ENCODE measurements at regions not wholly inside any gene's neighbourhood (a gene's known extent, or its start where the extent isn't known, plus 50 kb on each side); places are given as distances from the start of the nearest gene placed in this dataset.

GRCh38 chr1:5287178-5288150, 633.1 kb downstream of the AJAP1 start:
- TF ChIP-seq, protein P1, sequence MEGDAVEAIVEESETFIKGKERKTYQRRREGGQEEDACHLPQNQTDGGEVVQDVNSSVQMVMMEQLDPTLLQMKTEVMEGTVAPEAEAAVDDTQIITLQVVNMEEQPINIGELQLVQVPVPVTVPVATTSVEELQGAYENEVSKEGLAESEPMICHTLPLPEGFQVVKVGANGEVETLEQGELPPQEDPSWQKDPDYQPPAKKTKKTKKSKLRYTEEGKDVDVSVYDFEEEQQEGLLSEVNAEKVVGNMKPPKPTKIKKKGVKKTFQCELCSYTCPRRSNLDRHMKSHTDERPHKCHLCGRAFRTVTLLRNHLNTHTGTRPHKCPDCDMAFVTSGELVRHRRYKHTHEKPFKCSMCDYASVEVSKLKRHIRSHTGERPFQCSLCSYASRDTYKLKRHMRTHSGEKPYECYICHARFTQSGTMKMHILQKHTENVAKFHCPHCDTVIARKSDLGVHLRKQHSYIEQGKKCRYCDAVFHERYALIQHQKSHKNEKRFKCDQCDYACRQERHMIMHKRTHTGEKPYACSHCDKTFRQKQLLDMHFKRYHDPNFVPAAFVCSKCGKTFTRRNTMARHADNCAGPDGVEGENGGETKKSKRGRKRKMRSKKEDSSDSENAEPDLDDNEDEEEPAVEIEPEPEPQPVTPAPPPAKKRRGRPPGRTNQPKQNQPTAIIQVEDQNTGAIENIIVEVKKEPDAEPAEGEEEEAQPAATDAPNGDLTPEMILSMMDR (IDR thresholded peaks at IDR 0.05; ENCODE audit: insufficient read depth, low read depth, low read length, missing control alignments) = no peak
- DNase-seq (ENCODE audit: low read depth) = no peak
- no peak overlapping the region for H3K4me3 ChIP-seq (ENCODE audit: low read depth, low read length)

DNA sequence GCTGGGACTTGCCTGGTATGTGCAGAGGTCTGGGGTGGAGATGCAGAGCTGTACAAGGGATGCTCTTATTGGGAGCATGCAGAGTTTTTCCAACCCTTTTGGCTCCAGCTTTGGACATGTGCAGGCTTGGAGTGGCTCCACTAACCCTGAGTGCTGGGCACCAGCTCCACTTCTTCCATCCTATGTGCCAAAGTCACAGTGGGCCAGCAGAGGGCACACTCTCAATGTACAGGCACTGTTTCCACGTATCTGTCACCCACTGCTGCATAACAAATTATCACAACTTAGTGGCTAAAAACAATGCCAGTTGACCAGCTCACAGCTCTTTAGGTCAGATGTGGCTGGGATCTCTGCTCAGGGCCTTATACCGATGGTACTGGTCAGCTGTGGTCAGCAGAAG, 631.8 kb downstream of the AJAP1 start:
- no peak overlapping the region for H3K4me3 ChIP-seq (ENCODE audit: low read depth, low read length)
- no peak for DNase-seq (ENCODE audit: low read depth)
- TF ChIP-seq, protein P1 (IDR thresholded peaks at IDR 0.05; ENCODE audit: insufficient read depth, low read depth, low read length, missing control alignments) = peak; percentile 30

DNA sequence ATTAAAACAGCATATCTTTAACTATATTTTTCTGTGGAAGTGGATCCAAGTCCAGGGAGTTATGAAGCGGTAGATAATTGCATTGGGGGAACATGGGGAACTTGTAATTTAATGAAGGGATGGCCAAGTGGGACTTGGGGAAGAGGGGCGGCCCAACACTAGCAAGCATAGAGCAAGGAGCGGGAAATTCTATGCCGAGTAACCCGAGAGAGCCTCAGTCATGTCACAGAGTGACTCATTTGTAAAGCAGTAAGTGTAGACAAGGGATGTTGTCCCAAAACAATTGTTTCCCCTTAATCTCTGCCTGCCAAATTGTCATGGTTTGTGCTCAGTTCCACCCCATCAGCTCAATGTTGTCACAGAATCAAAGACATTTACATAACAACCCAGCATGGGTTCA, 620.1 kb downstream of the AJAP1 start:
- TF ChIP-seq, protein P1 (IDR thresholded peaks at IDR 0.05; ENCODE audit: insufficient read depth, low read depth, low read length, missing control alignments) = no peak
- DNase-seq (ENCODE audit: low read depth) = no peak
- no peak overlapping the region for H3K4me3 ChIP-seq (ENCODE audit: low read depth, low read length)

DNA sequence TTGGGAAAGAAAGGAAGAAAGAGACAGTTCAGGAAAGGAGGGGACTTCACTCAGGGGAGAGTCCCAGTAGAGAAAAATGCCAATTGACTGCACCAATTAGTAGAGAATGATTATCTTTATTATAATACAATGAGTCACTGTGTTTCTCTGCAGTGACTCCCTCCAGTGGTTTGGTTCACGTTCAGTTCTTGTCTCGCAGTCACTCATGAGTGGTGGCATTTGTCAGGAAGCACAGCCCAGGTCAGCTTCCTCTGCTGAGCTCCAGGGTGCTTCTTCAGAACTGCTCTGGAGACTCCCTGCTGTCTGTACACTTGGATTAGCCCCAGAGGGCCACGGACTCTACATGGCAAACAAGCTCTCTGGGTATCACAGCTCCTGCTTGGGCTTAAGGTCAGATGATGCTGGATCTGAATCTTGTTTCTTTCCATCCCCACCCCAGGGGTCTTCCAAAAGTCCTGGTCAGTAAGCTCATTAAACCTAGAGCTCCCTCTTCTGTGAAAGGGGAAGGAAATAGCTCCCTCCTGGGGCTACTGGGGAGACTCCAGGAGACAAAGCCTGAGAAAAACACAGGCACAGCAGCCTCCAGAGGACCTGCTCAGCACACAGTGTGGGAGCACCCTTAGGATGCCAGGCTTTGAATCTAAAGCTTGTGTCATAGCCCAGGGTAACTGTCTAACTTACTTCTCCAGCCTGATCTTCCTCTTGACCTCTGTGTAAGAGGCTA, 619.0 kb downstream of the AJAP1 start:
- TF ChIP-seq, protein P1 (IDR thresholded peaks at IDR 0.05; ENCODE audit: insufficient read depth, low read depth, low read length, missing control alignments) = no peak
- DNase-seq (ENCODE audit: low read depth) = no peak
- H3K4me3 ChIP-seq (ENCODE audit: low read depth, low read length) = no peak overlapping the region

DNA sequence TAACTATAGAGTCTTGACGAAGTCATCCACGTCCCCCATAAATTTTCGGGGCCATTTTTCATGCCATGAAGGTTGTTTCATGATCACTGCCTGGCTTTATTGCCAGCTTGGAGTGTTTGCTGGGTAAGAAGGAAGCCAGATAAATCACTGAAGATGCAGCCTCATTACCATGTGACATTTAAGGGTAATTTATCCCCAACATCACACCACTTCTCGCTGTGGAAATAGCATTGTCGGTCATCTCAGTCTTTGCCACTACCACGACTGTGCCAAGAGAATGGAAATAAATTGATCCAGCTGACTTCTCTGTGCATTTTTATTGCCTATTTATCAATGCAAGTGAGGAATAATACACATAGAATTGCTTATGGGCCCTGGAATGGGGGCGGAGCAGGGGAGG, 617.9 kb downstream of the AJAP1 start:
- TF ChIP-seq, protein P1 (IDR thresholded peaks at IDR 0.05; ENCODE audit: insufficient read depth, low read depth, low read length, missing control alignments) = no peak
- H3K4me3 ChIP-seq (ENCODE audit: low read depth, low read length) = no peak overlapping the region
- no peak for DNase-seq (ENCODE audit: low read depth)

GRCh38 chr1:5271264-5271663, 616.9 kb downstream of the AJAP1 start:
- TF ChIP-seq, protein P1 (IDR thresholded peaks at IDR 0.05; ENCODE audit: insufficient read depth, low read depth, low read length, missing control alignments) = no peak
- H3K4me3 ChIP-seq (ENCODE audit: low read depth, low read length) = no peak overlapping the region

More at GRCh38 chr1:5271264-5271663, 616.9 kb downstream of the AJAP1 start:
- DNase-seq (ENCODE audit: low read depth) = no peak

Data from GM12865 (cell line).